HG03432 (cell line): ENCODE measurements at regions not wholly inside any gene's neighbourhood (a gene's known extent, or its start where the extent isn't known, plus 50 kb on each side); places are given as distances from the start of the nearest gene placed in this dataset.
A peak's percentile ranks its signal among the peaks of the same experiment; 100 is the strongest.
"Not testable (repeated sequence)": the region's sequence is repeated elsewhere in the genome, so short reads cannot be mapped to it uniquely, and the experiment has no call there.

Experiments used
- ATAC-seq: cut with Tn5 transposase; IDR thresholded peaks from one replicate; pipeline ENCODE4 v1.9.1; 2021; ENCODE audit warnings: mild to moderate bottlenecking, moderate library complexity; ENCODE audit not compliant: unreplicated experiment

DNA sequence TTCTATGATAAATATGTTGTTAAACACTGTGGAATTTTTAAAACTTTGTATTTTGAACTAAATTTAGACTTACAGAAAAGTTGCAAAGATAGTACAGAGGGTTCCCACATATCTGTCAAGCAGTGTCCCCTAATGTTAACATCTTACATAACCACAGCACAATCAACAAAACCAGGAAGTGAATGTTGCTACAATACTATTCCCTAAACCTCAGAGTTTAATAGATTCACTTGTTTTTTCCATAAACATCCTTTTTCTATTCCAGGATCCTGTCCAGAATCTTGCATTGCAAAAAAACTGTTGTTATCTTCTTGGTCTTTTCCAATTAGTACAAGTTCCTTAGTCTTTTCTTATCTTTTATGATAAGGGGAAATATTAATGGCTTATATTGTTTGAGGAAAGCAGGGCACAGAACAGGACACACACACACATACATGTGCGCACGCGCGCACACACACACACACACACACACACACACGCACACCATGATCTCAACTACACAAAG, 251.1 kb upstream of the TRIB2 start:
- ATAC-seq, result no peak

DNA sequence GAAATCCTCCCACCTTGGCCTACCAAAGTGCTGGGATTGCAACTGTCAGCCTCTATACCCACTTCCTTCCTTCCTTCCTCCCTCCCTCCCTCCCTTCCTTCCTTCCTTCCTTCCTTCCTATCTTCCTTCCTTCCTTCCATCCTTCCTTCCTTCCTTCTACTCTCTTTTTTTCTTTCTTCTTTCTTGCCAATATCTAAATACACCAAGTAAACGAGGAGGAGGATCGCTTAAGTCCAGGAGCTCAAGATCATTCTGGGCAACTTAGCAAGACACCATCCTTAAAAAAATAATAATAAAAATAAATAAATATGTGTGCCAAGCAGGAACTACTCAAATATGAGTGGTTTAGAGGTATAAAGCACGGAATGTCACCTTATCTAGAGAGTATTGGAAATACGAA, 249.4 kb upstream of the TRIB2 start:
- no peak for ATAC-seq

DNA sequence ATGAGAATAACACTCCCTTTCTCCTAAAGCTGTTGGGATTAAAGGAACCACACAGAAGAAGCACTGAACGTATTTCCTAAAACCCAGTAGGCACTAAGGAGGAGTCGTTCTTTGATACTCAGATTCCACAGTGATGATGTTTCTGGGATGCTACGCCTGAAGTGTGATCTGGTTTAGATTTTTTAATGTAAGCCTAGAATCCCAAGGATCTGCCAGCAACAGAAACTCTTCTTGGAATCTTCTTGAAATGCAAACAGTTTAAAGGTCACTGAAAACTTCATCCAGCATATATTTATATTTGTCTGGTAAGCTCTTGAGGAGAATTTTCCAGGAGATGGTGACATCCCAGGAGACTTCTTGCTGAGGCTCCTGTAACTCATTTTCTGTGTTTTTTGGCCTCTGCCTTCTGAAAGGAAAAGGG, 247.6 kb upstream of the TRIB2 start:
- no peak for ATAC-seq

- ATAC-seq, result not testable (repeated sequence)
Measured at GRCh38 chr2:12472265-12472664, 244.5 kb upstream of the TRIB2 start.

DNA sequence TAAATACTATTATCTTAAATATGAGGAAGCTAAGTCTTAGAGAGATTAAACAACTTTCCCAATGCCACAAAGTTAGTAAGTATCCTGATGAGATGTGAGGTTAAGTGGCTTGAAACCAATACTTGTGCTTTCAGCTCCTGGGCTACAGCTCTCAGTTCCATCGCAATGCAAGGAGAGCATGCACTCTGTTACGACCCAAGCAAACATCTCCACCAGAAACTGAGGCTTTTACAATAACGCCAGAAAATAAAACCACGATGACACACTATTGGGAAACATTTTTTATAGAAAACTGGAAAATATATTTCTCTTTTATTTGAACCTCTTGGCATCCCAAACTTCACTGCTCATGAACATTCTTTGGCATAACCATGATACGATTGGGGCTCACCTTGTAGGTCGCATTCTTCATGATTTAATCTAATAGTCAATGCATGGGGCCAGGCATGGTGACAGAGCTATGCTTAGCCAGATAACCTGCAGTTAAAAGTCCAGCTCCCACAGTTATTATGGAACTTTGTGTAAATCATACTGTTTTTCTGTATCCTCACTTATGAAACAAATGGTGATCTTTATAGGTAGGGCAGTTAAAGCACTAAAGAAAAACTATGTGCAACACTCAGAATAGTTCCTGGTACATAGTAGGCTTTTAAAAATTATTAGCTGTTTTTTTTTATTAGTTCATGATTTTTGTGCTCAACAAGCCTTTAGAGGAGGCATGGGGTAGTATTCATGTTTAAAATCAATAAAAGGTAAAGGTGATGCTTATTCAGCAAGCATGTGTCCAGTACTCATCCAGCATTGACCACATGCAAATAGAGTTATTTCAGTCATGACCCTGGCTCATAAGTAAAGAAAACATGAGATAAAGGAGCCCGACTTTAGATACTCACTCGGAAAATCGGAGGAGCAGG, 238.3 kb upstream of the TRIB2 start:
- ATAC-seq, result no peak

DNA sequence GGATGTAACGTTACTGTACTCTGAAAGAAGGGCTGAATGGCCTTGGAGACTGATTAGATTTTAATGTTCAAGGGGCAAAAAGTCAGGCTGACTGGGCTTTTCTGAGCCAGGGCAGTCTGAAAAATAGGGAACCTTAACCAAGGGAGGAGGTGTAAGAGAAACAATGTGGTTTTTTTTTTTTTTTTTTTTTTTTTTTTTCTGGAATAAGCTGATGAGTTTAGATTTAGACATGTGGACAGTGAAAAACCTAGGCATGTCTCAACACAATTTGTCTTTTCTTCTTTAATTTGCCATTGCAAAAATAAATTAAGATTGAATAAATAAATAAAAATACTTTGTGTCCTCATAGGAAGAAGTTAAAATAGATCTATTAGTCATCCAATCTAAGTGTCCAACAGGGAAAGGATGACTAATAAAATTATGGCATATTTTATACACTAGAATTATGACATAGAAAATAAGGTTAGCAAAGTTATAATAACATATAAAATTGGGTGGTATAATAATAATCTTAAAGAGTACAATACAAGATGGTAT, 237.6 kb upstream of the TRIB2 start:
- no peak for ATAC-seq

- no peak for ATAC-seq
Measured at GRCh38 chr2:12484536-12485115, 232.1 kb upstream of the TRIB2 start.

GRCh38 chr2:12486205-12487118, 230.3 kb upstream of the TRIB2 start:
- peak; percentile 70 for ATAC-seq

- ATAC-seq, result no peak
Measured at GRCh38 chr2:12487253-12488004, 229.3 kb upstream of the TRIB2 start.

DNA sequence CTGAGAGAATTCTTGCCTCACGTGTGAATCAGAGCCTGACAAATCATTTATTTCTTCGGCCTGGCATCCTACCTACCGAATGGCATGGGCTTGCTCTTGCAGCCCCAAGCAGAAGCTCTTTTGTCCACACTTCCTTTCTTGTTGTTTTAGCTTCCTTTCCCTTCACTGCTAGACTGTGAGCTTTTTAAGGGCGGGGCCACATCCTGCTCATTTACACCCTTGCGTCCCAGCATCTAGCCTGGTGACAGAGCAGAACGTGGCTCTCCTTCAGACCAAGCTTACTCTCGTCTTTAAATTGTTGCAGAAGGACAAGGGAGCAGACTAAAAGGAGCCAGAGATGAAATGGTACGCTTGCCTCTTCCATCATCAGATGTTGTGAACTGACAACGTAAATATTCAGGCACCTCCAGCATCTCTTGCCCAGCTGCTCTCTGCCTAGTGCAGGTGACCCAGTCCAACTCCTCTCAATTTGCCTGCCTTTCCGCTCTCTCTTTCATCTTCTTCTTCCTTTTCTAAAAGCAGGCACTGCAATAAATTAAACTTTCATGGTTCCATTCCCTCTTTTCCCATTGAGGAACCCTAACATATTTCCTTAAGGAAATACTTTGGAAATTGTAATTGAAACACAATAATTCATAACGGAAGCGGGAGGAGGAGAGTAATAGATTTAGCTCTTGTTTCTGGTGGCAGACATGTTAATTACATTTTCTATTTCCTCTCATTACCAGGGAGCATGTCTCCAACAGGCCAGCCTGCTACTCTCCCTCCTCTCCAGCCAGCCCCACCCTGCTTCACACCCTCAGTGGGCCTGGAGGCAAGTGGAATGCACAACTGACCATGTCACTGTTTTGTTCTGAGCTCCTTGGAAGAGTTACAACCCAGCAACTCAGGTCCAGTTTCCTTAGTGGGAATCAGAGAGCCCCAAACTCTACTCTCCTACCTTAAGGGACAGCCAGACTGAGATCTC, 228.1 kb upstream of the TRIB2 start:
- no peak for ATAC-seq

- ATAC-seq, result no peak
Measured at GRCh38 chr2:12490641-12491040, 226.1 kb upstream of the TRIB2 start.

DNA sequence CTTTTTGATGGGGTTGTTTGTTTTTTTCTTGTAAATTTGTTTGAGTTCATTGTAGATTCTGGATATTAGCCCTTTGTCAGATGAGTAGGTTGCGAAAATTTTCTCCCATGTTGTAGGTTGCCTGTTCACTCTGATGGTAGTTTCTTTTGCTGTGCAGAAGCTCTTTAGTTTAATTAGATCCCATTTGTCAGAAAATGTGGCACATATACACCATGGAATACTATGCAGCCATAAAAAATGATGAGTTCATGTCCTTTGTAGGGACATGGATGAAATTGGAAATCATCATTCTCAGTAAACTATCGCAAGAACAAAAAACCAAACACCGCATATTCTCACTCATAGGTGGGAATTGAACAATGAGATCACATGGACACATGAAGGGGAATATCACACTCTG, 224.4 kb upstream of the TRIB2 start:
- not testable (repeated sequence) for ATAC-seq

GRCh38 chr2:12493031-12493513, 223.7 kb upstream of the TRIB2 start:
- no peak for ATAC-seq

DNA sequence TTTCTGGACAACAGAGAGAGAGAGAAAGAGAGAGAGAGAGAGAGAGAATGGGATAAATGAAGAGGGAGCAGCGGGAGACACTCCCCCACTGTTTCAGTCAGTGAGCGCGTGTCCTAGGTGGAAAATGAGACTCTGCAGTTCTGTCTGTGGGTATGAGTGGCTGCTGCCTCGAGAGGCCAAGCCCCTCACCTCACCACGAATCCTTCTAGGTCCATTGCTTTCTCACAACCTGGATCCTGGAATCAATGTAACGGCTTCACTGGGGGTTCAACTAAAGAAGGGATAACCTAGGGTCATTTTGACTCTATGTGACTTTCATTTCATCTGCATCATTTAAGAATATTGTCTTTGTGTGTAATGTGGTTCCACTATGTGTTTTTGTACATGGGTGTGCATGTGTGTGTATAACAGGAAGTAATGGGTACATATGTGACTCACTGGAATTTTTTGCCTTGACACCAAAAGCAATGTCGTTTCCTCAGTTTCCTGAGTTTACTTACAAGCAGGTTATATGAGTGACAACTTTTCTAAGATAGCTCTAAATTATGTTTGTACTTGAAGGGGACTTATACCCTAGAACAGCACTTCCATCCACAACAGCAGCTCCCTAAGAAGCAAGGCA, 221.4 kb upstream of the TRIB2 start:
- ATAC-seq, result no peak

GRCh38 chr2:12498286-12498685, 218.4 kb upstream of the TRIB2 start:
- ATAC-seq, result no peak

GRCh38 chr2:12498704-12499103, 218.0 kb upstream of the TRIB2 start:
- no peak for ATAC-seq

DNA sequence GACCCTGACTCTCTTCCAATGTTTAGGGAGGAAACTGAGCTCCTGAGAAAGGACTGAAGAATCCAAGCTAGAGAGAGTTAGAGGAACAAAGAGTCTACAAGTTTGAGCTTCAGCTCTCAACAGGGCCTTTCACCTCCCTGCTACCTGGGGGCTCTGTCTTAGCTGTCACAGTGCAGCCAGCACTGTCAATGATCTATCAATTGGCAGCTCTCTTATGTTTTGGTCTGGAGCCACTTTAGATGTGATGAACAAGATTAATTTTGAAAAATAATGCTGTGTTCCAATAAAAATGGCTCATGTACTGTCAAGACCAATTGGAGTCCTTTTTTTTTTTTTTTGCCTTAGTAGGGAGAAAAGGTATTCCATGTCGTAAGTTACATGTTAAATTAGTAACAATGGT, 215.8 kb upstream of the TRIB2 start:
- ATAC-seq, result no peak

DNA sequence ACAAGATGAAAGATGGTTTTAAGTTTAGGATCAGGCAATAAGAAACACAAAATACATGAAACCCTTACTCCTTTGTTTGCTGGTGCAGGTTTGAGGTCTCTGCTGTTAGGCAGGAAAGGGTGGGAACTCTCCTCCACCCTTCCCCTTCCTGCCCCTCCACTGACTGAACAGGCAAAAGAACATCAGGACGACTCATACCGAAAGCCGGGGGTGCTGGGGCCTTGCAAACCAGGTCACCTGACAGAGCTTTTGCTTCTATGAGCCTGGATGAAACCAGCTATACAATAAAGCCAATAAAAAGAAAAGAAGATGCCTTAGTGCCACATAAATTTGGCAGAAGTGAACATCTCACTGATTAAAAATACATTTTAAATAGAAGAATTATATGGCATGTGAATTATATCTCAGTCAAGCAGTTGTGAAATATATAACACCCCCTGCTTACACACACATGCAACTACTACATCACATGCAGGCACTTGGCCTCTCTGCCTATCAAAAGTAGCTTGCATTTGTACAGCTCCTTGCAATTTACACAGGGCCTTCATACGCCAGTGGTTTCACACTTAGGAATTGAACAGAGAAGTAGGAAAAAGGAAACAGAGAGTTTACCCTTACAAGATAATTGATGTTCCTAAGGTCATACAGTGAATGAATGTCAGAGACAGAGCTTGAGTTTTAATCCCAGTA, 215.1 kb upstream of the TRIB2 start:
- ATAC-seq, result peak; percentile 93
